Uterus (tissue), 3 donors: ENCODE measurements at regions not wholly inside any gene's neighbourhood (a gene's known extent, or its start where the extent isn't known, plus 50 kb on each side); places are given as distances from the start of the nearest gene placed in this dataset.

Experiments used
- DNase-seq, 2 donors: peaks; one replicate each; pipeline ENCODE4 v3.0.0-alpha.2; 2019 to 2020
- H3K27ac ChIP-seq, 2 donors: fragments of 200-600 bp; sonication (generic); 1 replicate in 1 of 2; 2 replicates in 1 of 2; pipeline ENCODE4 v1.5.1; 2016 to 2018
- H3K27me3 ChIP-seq, 2 donors: fragments of 200-600 bp; sonication (generic); one replicate each; pipeline ENCODE4 v1.5.1; 2018 to 2019; ENCODE audit warnings: control low read depth in 1 of 2
- H3K36me3 ChIP-seq, 2 donors: fragments of 200-600 bp; sonication (generic); one replicate each; pipeline ENCODE4 v1.5.1; 2019; ENCODE audit warnings: control low read depth in 1 of 2
- H3K4me1 ChIP-seq, 2 donors: fragments of 200-600 bp; sonication (generic); one replicate each; pipeline ENCODE4 v1.5.1; 2018 to 2019; ENCODE audit warnings: control low read depth in 1 of 2
- H3K4me3 ChIP-seq, 2 donors: fragments of 200-600 bp; sonication (generic); 1 replicate in 1 of 2; 2 replicates in 1 of 2; pipeline ENCODE4 v1.5.1; 2018 to 2019; ENCODE audit warnings: mild to moderate bottlenecking in 1 of 2
- H3K9me3 ChIP-seq, 2 donors: fragments of 200-600 bp; sonication (generic); one replicate each; pipeline ENCODE4 v1.5.1; 2019; ENCODE audit warnings: control low read depth in 1 of 2
- POLR2A ChIP-seq, 2 donors: fragments of 450-650 bp; IDR thresholded peaks; one replicate each; pipeline ENCODE4 v1.6.1; 2016; ENCODE audit warnings: antibody characterized with exemption in 2 of 2, mild to moderate bottlenecking in 1 of 2, moderate library complexity in 1 of 2
- intact Hi-C: fragments of 100-400 bp; cut with DNase I; formaldehyde crosslinking; loops from one replicate; pipeline ENCODE4 v1.15.1; 2023; ENCODE audit warnings: low total_unique reads
- TF ChIP-seq, protein P1 (sequence below), 4 experiments: fragments of 200-600 bp in 2 of 4; fragments of 450-650 bp in 2 of 4; sonication (generic) in 2 of 4; IDR thresholded peaks; one replicate each; pipeline ENCODE4 v1.5.1; 2016 to 2019; ENCODE audit warnings: antibody characterized with exemption in 4 of 4, mild to moderate bottlenecking in 2 of 4, moderate library complexity in 1 of 4
- donor health status: DM: yes; HTN: yes; CAD: no.

DNA sequence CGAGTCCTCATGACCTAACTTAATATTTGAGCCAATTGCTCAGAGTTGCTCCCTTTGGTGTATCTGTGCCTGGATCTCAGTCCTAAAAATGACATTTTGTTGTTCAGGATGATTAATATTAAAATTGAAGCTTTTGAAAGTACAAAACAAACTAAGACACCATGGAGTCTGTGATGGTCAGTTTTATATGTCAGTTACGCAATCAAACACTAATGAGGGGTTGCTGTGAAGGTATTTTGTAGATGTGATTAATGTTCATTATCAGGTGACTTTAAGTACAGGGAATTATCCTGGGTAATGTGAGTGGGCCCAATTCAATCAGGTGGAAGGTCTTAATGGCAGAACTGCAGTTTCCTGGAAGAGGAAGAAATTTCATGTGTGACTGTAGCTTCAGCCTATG, 546.7 kb downstream of the REEP3 start:
- Histone ChIP-seq H3K27me3 (no peaks in the 10 kb centered on the region), H3K36me3 (no peaks in the 10 kb centered on the region), H3K4me3 (no peak overlapping the region), H3K27ac (no peak overlapping the region), H3K4me1 (peaks cover 0 to 5% of the 10 kb centered on the region in 2 donors), H3K9me3 (no peaks in the 10 kb centered on the region)
- intact Hi-C loops: no loop called here
- DNase-seq: no peak
- no peak for TF ChIP-seq POLR2A (IDR thresholded peaks at IDR 0.05)
- TF ChIP-seq, protein P1, sequence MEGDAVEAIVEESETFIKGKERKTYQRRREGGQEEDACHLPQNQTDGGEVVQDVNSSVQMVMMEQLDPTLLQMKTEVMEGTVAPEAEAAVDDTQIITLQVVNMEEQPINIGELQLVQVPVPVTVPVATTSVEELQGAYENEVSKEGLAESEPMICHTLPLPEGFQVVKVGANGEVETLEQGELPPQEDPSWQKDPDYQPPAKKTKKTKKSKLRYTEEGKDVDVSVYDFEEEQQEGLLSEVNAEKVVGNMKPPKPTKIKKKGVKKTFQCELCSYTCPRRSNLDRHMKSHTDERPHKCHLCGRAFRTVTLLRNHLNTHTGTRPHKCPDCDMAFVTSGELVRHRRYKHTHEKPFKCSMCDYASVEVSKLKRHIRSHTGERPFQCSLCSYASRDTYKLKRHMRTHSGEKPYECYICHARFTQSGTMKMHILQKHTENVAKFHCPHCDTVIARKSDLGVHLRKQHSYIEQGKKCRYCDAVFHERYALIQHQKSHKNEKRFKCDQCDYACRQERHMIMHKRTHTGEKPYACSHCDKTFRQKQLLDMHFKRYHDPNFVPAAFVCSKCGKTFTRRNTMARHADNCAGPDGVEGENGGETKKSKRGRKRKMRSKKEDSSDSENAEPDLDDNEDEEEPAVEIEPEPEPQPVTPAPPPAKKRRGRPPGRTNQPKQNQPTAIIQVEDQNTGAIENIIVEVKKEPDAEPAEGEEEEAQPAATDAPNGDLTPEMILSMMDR (IDR thresholded peaks at IDR 0.05): no peak

DNA sequence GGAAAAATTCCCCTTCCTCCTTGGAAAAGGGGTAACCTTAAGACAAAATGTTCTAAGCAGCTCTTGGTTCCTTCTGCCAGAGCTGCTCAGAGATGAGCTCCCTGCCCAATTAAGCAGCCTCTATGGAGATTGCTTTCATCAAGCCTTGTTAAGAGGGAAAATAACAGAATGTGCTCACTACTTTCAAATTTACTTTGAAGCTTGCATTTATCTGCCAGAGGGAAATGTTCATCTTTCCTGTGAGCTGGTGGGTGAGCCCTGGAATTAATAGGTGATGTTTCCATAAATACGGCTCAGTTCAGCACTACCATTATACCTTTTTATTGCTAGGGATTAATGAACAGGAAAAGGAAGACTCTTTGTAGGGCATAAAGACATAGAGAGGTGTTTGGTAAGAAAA, 549.0 kb downstream of the REEP3 start:
- Histone ChIP-seq H3K9me3 (no peaks in the 10 kb centered on the region), H3K36me3 (no peaks in the 10 kb centered on the region), H3K4me1 (peaks cover 0 to 5% of the 10 kb centered on the region in 2 donors), H3K27me3 (no peaks in the 10 kb centered on the region), H3K27ac (no peak overlapping the region), H3K4me3 (no peak overlapping the region)
- intact Hi-C loops: no loop called here
- no peak for DNase-seq
- TF ChIP-seq POLR2A (IDR thresholded peaks at IDR 0.05): no peak
- TF ChIP-seq, protein P1 (IDR thresholded peaks at IDR 0.05): no peak

DNA sequence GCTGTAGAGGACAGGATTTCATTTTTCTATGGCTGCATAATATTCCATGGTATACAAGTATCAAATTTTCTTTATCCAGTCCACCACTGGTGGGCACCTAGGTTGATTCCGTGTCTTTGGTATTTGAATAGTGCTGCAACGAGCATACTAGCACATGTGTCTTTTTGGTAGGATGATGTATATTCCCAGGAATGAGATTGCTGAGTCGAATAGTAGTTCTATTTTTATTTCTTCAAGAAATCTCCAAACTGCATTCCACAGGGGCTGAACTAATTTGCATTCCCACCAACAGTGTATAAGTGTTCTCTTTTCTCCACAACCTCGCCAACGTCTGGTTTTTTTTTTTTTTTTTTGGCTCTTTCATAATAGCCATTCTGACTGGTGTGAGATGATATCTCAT, 550.0 kb downstream of the REEP3 start:
- Histone ChIP-seq H3K27ac (no peak overlapping the region), H3K36me3 (no peaks in the 10 kb centered on the region), H3K4me3 (no peak overlapping the region), H3K9me3 (no peaks in the 10 kb centered on the region), H3K27me3 (no peaks in the 10 kb centered on the region), H3K4me1 (peaks cover 0 to 5% of the 10 kb centered on the region in 2 donors)
- intact Hi-C loops: no loop called here
- no peak for TF ChIP-seq POLR2A (IDR thresholded peaks at IDR 0.05)
- TF ChIP-seq, protein P1 (IDR thresholded peaks at IDR 0.05): no peak
- no peak for DNase-seq

DNA sequence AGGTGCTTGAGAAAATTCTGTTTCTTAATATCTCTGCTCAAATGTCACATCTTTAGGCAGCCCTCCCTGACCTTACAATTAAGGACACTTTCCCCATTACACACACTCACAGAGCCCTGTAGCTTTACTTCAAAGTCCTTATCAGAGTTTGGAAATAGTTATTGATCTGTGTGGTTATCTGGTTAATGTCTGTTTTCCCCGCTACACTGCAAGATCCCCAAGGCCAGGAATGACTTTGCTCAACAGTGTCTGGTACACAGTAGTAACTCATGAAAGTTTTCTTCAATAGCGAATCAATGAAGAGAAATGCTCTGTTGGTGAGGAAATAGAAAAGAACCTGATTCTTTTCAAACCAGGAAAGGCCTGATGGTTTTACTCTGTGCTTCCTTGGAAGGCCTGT, 554.4 kb downstream of the REEP3 start:
- Histone ChIP-seq H3K9me3 (no peaks in the 10 kb centered on the region), H3K4me1 (no peaks in the 10 kb centered on the region), H3K27ac (no peak overlapping the region), H3K4me3 (no peak overlapping the region), H3K27me3 (no peaks in the 10 kb centered on the region), H3K36me3 (no peaks in the 10 kb centered on the region)
- intact Hi-C loops: no loop called here
- TF ChIP-seq, protein P1 (IDR thresholded peaks at IDR 0.05): no peak
- TF ChIP-seq POLR2A (IDR thresholded peaks at IDR 0.05): no peak
- no peak for DNase-seq

DNA sequence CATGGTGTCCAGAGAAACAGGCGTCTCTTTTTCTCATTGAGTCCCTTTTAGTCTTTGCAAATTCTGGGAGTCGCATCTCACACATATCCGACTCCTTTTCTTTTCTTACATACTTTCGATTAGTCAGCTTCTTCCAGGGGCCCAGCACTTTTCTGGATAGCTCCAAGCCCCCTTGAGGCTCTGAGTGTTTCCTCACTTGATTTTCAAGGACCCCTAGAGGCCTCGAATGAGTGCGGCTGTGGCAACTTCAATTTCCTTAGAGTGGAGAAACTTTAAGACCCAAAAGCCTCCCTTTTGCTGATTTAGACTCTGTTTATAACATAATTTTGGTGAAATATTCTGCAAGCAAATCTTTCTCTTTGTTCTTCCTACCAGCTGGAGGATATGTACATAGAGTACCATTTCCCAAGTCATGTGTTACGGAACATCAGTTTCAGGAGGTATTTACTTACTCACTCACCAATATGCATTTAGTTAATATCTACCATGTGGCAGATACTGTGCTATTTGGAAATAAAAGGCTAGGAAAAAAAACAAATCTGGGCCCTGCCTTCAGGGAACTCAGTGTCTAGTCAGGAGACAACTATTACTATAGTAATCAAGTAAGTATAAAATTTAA, 555.2 kb downstream of the REEP3 start:
- no peaks in the 10 kb centered on the region for H3K4me1 ChIP-seq
- H3K27ac ChIP-seq: no peak overlapping the region
- intact Hi-C loops: no loop called here
- H3K4me3 ChIP-seq: no peak overlapping the region
- H3K9me3 ChIP-seq: no peaks in the 10 kb centered on the region
- H3K27me3 ChIP-seq: no peaks in the 10 kb centered on the region
- no peaks in the 10 kb centered on the region for H3K36me3 ChIP-seq
- TF ChIP-seq, protein P1 (IDR thresholded peaks at IDR 0.05): no peak
- TF ChIP-seq POLR2A (IDR thresholded peaks at IDR 0.05): no peak
- no peak for DNase-seq
